HG02870 (cell line): ENCODE measurements at regions not wholly inside any gene's neighbourhood (a gene's known extent, or its start where the extent isn't known, plus 50 kb on each side); places are given as distances from the start of the nearest gene placed in this dataset.

ENCODE experiments used
- ATAC-seq: cut with Tn5 transposase; IDR thresholded peaks from one replicate; pipeline ENCODE4 v1.9.1; 2021; ENCODE audit warnings: mild to moderate bottlenecking, moderate library complexity; ENCODE audit not compliant: unreplicated experiment

DNA sequence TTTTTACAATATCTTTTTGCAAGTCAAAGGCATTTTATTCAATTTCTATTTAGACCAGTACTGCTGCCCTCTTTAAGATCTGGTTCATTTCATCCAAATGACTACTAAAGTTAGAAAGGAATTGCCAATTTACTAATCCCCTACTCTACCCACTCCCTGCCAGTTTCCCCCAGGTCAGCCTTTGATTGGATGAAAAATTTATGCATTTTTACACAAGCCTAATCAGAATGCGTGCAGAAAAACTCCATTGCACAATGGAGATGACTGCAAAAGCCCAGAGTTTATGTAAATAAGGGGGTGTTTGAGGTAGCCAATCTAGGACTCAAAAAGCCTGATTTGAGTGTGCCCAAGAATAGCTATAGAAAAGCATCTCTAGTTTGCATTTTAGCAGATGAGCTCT, 310.6 kb downstream of the PABPC4L start:
- ATAC-seq, result no peak

- ATAC-seq, result no peak
These were observed 313.9 kb downstream of the PABPC4L start for GRCh38 chr4:133887723-133888122.

DNA sequence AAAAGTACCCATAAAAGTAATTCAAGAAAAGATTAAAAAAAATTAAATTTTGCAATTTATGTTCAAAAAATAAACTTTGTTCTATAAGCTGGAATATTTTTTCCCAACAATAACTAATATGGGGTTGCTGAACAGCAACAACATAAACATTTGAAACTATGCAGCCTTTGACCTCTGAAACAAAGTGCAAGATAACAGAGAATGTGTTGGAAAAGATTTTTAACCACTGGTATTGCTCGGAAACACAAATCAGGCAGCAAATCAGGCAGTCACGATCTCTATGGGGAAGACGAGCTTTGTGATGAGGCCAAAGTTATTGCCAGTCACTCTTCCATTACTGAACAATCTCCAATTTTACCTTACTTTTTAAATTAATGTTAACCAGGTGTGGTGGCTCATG, 332.1 kb downstream of the PABPC4L start:
- ATAC-seq, result no peak

- ATAC-seq, result no peak
These were observed 332.7 kb downstream of the PABPC4L start for GRCh38 chr4:133868856-133869255.

DNA sequence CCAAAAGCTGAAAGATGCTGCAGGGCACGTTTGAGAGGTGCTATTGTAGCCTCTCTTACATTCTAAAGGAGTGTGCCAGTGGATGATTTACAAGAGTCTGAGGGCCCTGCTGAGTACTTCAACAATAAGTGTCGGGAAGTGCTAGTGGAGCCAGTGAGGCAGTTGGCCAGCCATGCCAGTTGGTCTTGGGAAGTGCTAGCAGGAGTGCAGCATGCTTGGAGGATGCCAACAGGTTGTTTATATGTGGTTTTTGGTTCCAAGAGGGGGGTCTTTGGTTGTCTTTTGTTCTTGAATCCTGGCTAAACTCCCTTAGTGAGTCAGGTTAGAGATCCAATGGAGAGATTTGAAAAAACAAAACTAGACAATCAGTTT, 335.3 kb downstream of the PABPC4L start:
- ATAC-seq, result no peak

- no peak for ATAC-seq
These were observed 335.8 kb downstream of the PABPC4L start for GRCh38 chr4:133865612-133866327.

- ATAC-seq, result no peak
These were observed 338.4 kb downstream of the PABPC4L start for GRCh38 chr4:133863153-133863552.

- no peak for ATAC-seq
These were observed 344.7 kb downstream of the PABPC4L start for GRCh38 chr4:133856731-133857355.

GRCh38 chr4:133855001-133855400, 346.6 kb downstream of the PABPC4L start:
- no peak for ATAC-seq

DNA sequence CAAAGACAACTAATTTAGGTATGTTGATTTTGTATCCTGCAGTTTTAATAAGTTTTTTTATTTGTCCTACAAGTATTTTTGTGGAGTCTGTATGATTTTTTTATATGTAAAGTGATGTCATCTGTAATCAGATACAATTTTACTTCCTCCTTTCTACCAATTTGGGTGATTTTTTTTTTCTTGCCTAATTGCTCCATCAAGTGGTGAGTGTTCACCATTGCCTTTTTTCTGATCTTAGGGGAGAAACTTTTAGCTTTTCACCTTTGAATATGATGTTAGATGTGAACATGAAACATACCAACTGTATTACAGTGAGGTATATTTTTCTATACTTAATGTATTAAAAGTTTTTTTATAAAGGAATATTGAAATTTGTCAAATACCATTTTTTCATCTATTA, 362.3 kb downstream of the PABPC4L start:
- ATAC-seq, result no peak

DNA sequence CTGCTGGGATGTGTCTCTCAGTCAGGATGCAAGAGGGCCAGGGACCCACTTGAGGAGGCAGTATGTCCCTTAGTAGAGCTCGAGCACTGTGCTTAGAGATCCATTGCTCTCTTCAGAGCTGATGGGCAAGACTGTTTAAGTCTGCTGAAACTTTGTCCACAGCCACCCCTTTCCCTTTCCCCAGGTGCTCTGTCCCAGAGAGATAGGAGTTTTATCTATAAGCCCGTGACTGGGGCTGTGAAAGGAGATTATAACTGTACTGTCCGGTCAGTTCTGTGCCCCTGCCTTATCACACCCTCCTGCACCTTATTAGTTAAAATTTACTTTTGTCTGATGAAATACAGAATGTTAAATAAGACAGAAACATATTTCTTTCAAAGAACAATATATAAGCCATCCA, 378.4 kb downstream of the PABPC4L start:
- ATAC-seq, result no peak

GRCh38 chr4:133812954-133813353, 388.6 kb downstream of the PABPC4L start:
- no peak for ATAC-seq

GRCh38 chr4:133812236-133812635, 389.4 kb downstream of the PABPC4L start:
- ATAC-seq, result no peak

- no peak for ATAC-seq
These were observed 393.4 kb downstream of the PABPC4L start for GRCh38 chr4:133808151-133808550.

- ATAC-seq, result no peak
These were observed 398.2 kb downstream of the PABPC4L start for GRCh38 chr4:133803341-133803740.

- no peak for ATAC-seq
These were observed 399.0 kb downstream of the PABPC4L start for GRCh38 chr4:133802359-133803140.

DNA sequence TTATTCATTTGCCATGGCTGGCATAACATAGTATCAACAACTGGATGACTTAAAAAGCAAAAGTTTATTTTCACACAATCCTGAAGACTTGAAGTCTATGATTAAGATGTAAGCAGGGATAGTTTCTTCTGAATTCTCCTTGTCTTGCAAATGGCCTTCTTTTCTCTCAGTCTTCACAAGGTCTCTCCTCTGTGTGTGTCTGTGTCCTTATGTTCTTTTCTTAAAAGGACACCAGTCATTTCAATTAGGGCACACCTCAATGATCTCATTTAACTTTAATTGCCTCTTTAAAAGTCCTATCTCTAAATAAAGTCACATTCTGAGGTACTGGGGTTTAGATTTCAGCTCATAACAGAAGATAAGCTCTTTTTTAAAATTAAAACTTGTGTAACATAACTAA, 399.7 kb downstream of the PABPC4L start:
- ATAC-seq, result no peak

- ATAC-seq, result no peak
These were observed 400.6 kb downstream of the PABPC4L start for GRCh38 chr4:133800966-133801365.

DNA sequence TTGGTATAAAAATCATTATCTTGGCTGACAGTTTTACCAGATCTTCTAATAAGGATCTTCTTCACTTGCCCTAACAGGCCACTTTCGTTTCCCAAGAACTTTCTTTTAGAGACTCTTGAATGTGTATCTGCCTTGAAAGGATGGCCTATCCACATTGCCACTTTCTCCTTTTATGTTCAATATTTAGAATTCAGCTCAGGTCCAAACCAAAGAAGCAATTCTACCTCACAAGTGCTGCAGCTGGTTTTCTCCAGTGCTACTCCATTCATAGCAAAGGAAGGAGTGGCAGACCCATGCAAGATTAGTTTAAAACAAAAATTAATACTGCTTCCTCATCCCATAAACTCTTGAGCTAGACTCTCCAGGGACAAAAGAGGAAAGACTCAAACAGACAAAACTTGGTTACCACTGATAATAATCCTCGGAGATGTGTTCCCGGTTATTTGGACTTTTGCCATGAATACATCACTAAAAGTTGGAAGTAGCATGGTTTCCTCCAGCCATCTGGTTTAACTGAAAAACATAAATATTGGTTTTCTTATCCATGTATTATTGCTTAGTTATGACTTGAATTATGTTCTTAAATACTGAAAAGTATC, 401.8 kb downstream of the PABPC4L start:
- no peak for ATAC-seq

GRCh38 chr4:133777661-133778060, 423.9 kb downstream of the PABPC4L start:
- ATAC-seq, result no peak

DNA sequence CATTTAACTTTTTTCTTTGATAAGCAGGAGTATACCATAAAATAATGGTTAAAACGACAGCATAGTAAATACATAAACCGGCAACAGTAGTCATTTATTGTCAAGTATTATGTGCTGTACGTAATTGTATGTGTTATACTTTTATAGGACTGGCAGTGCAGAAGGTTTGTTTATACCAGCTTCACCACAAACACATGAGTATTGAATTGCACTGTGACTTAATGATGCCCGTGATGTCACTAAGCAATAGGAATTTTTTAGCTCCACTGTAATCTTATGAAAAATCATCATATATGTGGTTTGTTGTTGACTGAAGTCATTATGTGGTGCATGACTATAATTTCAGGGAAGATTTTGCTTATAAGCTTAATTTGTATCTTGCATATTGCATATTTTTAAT, 424.6 kb downstream of the PABPC4L start:
- ATAC-seq, result no peak

- no peak for ATAC-seq
These were observed 425.1 kb downstream of the PABPC4L start for GRCh38 chr4:133776503-133776902.
